GM18498 (cell line): ENCODE measurements at regions not wholly inside any gene's neighbourhood (a gene's known extent, or its start where the extent isn't known, plus 50 kb on each side); places are given as distances from the start of the nearest gene placed in this dataset.

Experiments
- ATAC-seq: cut with Tn5 transposase; IDR thresholded peaks from one replicate; pipeline ENCODE4 v1.9.1; 2021; ENCODE audit warnings: mild to moderate bottlenecking, moderate library complexity; ENCODE audit not compliant: unreplicated experiment

- ATAC-seq = no peak
Measured at GRCh38 chr7:34269084-34269483, 363.7 kb downstream of the BMPER start.

GRCh38 chr7:34275624-34276023, 370.3 kb downstream of the BMPER start:
- no peak for ATAC-seq

GRCh38 chr7:34277016-34277802, 371.9 kb downstream of the BMPER start:
- ATAC-seq = no peak

GRCh38 chr7:34277803-34278199, 372.5 kb downstream of the BMPER start:
- no peak for ATAC-seq

GRCh38 chr7:34281260-34281659, 375.9 kb downstream of the BMPER start:
- no peak for ATAC-seq

- ATAC-seq = no peak
Measured at GRCh38 chr7:34282271-34282670, 375.7 kb upstream of the NPSR1 start.

GRCh38 chr7:34296663-34297062, 361.4 kb upstream of the NPSR1 start:
- ATAC-seq = no peak

GRCh38 chr7:34298492-34299013, 359.5 kb upstream of the NPSR1 start:
- no peak for ATAC-seq

GRCh38 chr7:34299066-34299465, 359.0 kb upstream of the NPSR1 start:
- no peak for ATAC-seq

GRCh38 chr7:34307540-34307939, 350.5 kb upstream of the NPSR1 start:
- no peak for ATAC-seq

- ATAC-seq = no peak
Measured at GRCh38 chr7:34308595-34308994, 349.4 kb upstream of the NPSR1 start.

GRCh38 chr7:34309116-34309515, 348.9 kb upstream of the NPSR1 start:
- no peak for ATAC-seq

GRCh38 chr7:34309584-34309983, 348.4 kb upstream of the NPSR1 start:
- no peak for ATAC-seq

GRCh38 chr7:34311591-34311990, 346.4 kb upstream of the NPSR1 start:
- no peak for ATAC-seq

GRCh38 chr7:34312624-34313023, 345.4 kb upstream of the NPSR1 start:
- ATAC-seq = no peak

- no peak for ATAC-seq
Measured at GRCh38 chr7:34313289-34313688, 344.7 kb upstream of the NPSR1 start.

- ATAC-seq = no peak
Measured at GRCh38 chr7:34315032-34315431, 343.0 kb upstream of the NPSR1 start.

- no peak for ATAC-seq
Measured at GRCh38 chr7:34317039-34317438, 341.0 kb upstream of the NPSR1 start.

GRCh38 chr7:34320412-34320811, 337.6 kb upstream of the NPSR1 start:
- ATAC-seq = no peak

- ATAC-seq = peak; percentile 96
Measured at GRCh38 chr7:34320926-34321661, 336.9 kb upstream of the NPSR1 start.

GRCh38 chr7:34322841-34323240, 335.2 kb upstream of the NPSR1 start:
- no peak for ATAC-seq

GRCh38 chr7:34327681-34328080, 330.3 kb upstream of the NPSR1 start:
- ATAC-seq = no peak
